ENCODE measurements at regions not wholly inside any gene's neighbourhood (a gene's known extent, or its start where the extent isn't known, plus 50 kb on each side); places are given as distances from the start of the nearest gene placed in this dataset.

DNA sequence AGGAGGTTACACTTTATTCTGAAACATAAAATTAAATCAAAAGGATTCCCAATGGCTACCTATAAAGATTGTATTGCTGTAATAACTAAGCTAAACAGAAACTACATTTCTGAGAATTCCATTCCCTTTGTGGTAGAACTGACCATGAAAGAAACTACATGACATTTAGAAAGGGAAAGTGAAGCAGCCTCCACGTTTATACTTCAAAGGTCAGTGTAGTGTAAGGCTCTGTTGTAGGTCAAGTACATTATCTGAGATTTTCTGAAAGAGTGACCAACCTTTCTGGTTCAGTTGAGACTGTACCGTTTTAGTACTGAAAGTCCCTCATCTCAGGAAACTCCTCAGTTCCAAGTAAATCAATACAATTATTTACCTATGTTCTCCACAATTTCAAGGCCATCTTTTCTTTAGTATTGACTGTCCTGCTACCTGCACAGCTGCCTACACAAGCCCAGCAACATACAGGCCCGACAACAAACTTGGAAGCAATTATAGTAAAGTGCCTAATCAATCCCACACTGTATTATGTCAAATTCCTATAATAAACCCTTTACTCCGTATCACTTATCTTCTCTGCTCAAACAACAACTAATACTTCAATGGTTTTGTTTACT, 343.0 kb downstream of the PLOD2 start:
- Mint-ChIP-seq H3K36me3 (ENCODE audit: unreplicated experiment) (no peaks in the 10 kb centered on the region), H3K4me1 (ENCODE audit: low read depth, unreplicated experiment) (no peaks in the 10 kb centered on the region), H3K27me3 (ENCODE audit: unreplicated experiment) (no peaks in the 10 kb centered on the region), H3K4me3 (ENCODE audit: unreplicated experiment) (no peak overlapping the region), H3K9me3 (ENCODE audit: unreplicated experiment) (no peaks in the 10 kb centered on the region), H3K27ac (ENCODE audit: unreplicated experiment) (no peak overlapping the region)
- DNase-seq, result no peak
- TF ChIP-seq CTCF (IDR thresholded peaks at IDR 0.05; ENCODE audit: partially characterized antibody, unreplicated experiment), result no peak

DNA sequence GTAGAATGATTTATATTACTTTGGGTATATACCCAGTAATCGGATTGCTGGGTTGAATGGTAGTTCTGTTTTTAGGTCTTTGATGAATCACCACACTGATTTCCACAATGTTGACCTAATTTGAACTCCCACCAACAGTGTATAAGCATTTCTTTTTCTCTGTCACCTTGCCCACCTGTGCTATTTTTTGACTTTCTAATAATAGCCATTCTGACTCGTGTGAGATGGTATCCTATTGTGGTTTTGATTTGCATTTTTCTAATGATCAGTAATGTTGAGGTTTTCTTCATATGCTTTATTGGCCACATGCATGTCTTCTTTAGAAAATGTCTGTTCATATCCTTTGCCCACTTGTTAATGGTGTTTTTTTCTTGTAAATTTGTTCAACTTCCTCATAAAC, 340.8 kb downstream of the PLOD2 start:
- no peak for DNase-seq
- Mint-ChIP-seq H3K4me1 (ENCODE audit: low read depth, unreplicated experiment) (no peaks in the 10 kb centered on the region), H3K27me3 (ENCODE audit: unreplicated experiment) (no peaks in the 10 kb centered on the region), H3K36me3 (ENCODE audit: unreplicated experiment) (peaks cover 6% of the 10 kb centered on the region), H3K4me3 (ENCODE audit: unreplicated experiment) (no peak overlapping the region), H3K9me3 (ENCODE audit: unreplicated experiment) (no peaks in the 10 kb centered on the region), H3K27ac (ENCODE audit: unreplicated experiment) (no peak overlapping the region)
- TF ChIP-seq CTCF (IDR thresholded peaks at IDR 0.05; ENCODE audit: partially characterized antibody, unreplicated experiment), result no peak

- no peak overlapping the region for H3K27ac Mint-ChIP-seq (ENCODE audit: unreplicated experiment)
- DNase-seq, result no peak
- H3K4me1 Mint-ChIP-seq (ENCODE audit: low read depth, unreplicated experiment), result no peaks in the 10 kb centered on the region
- TF ChIP-seq CTCF (IDR thresholded peaks at IDR 0.05; ENCODE audit: partially characterized antibody, unreplicated experiment), result no peak
- no peaks in the 10 kb centered on the region for H3K9me3 Mint-ChIP-seq (ENCODE audit: unreplicated experiment)
- H3K36me3 Mint-ChIP-seq (ENCODE audit: unreplicated experiment), result no peaks in the 10 kb centered on the region
- no peaks in the 10 kb centered on the region for H3K27me3 Mint-ChIP-seq (ENCODE audit: unreplicated experiment)
- no peak overlapping the region for H3K4me3 Mint-ChIP-seq (ENCODE audit: unreplicated experiment)
These were observed 318.6 kb downstream of the PLOD2 start for GRCh38 chr3:145842294-145842902.

DNA sequence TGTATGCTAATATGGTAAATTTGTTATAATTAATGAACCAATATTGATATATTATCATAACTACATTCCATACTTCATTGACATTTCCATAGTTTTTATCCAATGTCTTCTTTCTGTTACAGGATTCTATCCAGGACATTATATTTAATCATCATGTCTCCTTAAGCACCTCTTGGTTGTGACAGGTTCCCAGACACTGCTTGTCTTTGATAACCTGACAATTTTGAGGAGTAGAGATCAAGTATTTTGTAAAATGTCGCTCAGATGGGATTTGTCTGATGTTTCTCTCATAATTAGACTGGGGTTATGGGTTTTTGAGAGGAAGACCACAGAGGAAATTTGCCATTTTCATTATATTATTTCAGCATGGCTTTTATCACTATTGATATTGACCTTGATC, 317.4 kb downstream of the PLOD2 start:
- H3K4me1 Mint-ChIP-seq (ENCODE audit: low read depth, unreplicated experiment), result no peaks in the 10 kb centered on the region
- no peak for TF ChIP-seq CTCF (IDR thresholded peaks at IDR 0.05; ENCODE audit: partially characterized antibody, unreplicated experiment)
- no peaks in the 10 kb centered on the region for H3K27me3 Mint-ChIP-seq (ENCODE audit: unreplicated experiment)
- DNase-seq, result no peak
- H3K4me3 Mint-ChIP-seq (ENCODE audit: unreplicated experiment), result no peak overlapping the region
- no peaks in the 10 kb centered on the region for H3K9me3 Mint-ChIP-seq (ENCODE audit: unreplicated experiment)
- no peaks in the 10 kb centered on the region for H3K36me3 Mint-ChIP-seq (ENCODE audit: unreplicated experiment)
- H3K27ac Mint-ChIP-seq (ENCODE audit: unreplicated experiment), result no peak overlapping the region

DNA sequence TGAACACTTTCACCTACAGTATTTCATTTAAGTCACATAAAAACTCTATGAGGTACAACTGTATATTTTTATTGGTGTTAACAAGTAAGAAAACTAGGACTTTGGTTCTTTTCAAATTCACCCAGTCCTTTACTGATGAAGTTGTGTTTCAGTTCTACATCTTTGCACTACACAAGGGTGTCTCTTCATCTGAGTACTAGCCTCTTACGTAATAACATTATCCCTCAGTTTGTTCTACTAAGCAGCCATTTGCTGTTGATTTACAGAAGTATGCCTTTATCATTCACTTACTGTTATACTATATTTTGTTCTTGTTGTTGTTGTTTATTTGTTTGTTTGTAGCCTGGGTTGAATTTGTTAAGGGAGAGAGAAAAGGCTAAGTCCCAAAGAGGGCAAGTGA, 311.9 kb downstream of the PLOD2 start:
- Mint-ChIP-seq H3K27me3 (ENCODE audit: unreplicated experiment) (no peaks in the 10 kb centered on the region), H3K4me3 (ENCODE audit: unreplicated experiment) (no peak overlapping the region), H3K36me3 (ENCODE audit: unreplicated experiment) (no peaks in the 10 kb centered on the region), H3K27ac (ENCODE audit: unreplicated experiment) (no peak overlapping the region), H3K4me1 (ENCODE audit: low read depth, unreplicated experiment) (no peaks in the 10 kb centered on the region), H3K9me3 (ENCODE audit: unreplicated experiment) (no peaks in the 10 kb centered on the region)
- no peak for TF ChIP-seq CTCF (IDR thresholded peaks at IDR 0.05; ENCODE audit: partially characterized antibody, unreplicated experiment)
- no peak for DNase-seq

All from glutamatergic neuron (in vitro differentiated cells).